ENCODE measurements at regions not wholly inside any gene's neighbourhood (a gene's known extent, or its start where the extent isn't known, plus 50 kb on each side); places are given as distances from the start of the nearest gene placed in this dataset.
"Not testable (repeated sequence)": the region's sequence is repeated elsewhere in the genome, so short reads cannot be mapped to it uniquely, and the experiment has no call there.

GRCh38 chr5:125073090-125073489 lies 326.7 kb upstream of the ZNF608 start:
- ATAC-seq (no peak), DNase-seq (no peak)
- peaks cover 23% of the 10 kb centered on the region for H3K9me3 ChIP-seq
- H3K4me3 ChIP-seq: no peak overlapping the region
- H3K4me1 ChIP-seq (ENCODE audit: low read depth): no peaks in the 10 kb centered on the region
- H3K36me3 ChIP-seq (ENCODE audit: low read depth): no peaks in the 10 kb centered on the region
- TF ChIP-seq CTCF (IDR thresholded peaks at IDR 0.05): no peak
- intact Hi-C loops (cut with DNase I, micrococcal nuclease): no loop called here

- Histone ChIP-seq H3K4me3 (no peak overlapping the region), H3K36me3 (ENCODE audit: low read depth) (no peaks in the 10 kb centered on the region), H3K9me3 (peaks cover 20% of the 10 kb centered on the region), H3K4me1 (ENCODE audit: low read depth) (no peaks in the 10 kb centered on the region)
- DNase-seq (no peak), ATAC-seq (no peak)
- intact Hi-C loops (cut with DNase I, micrococcal nuclease): no loop called here
- no peak for TF ChIP-seq CTCF (IDR thresholded peaks at IDR 0.05)
Measured at GRCh38 chr5:125075567-125075966, 329.1 kb upstream of the ZNF608 start.

GRCh38 chr5:125079028-125079427 lies 332.6 kb upstream of the ZNF608 start:
- H3K4me1 ChIP-seq (ENCODE audit: low read depth); intact Hi-C loops (cut with DNase I, micrococcal nuclease); ATAC-seq: not testable (repeated sequence)

GRCh38 chr5:125081101-125081500 lies 334.7 kb upstream of the ZNF608 start:
- DNase-seq: no peak
- TF ChIP-seq CTCF (IDR thresholded peaks at IDR 0.05): no peak
- intact Hi-C loops (cut with DNase I, micrococcal nuclease): no loop called here
- Histone ChIP-seq H3K4me1 (ENCODE audit: low read depth) (no peaks in the 10 kb centered on the region), H3K36me3 (ENCODE audit: low read depth) (no peaks in the 10 kb centered on the region), H3K4me3 (no peak overlapping the region), H3K9me3 (no peaks in the 10 kb centered on the region)
- ATAC-seq: no peak

More at GRCh38 chr5:125079028-125079427, 332.6 kb upstream of the ZNF608 start:
- DNase-seq; H3K9me3 ChIP-seq; H3K4me3 ChIP-seq; H3K36me3 ChIP-seq (ENCODE audit: low read depth): not testable (repeated sequence)

- TF ChIP-seq CTCF (IDR thresholded peaks at IDR 0.05): no peak
- DNase-seq (no peak), ATAC-seq (no peak)
- no peak overlapping the region for H3K4me3 ChIP-seq
- no peaks in the 10 kb centered on the region for H3K36me3 ChIP-seq (ENCODE audit: low read depth)
- H3K4me1 ChIP-seq (ENCODE audit: low read depth): no peaks in the 10 kb centered on the region
- H3K9me3 ChIP-seq: no peaks in the 10 kb centered on the region
- intact Hi-C loops (cut with DNase I, micrococcal nuclease): no loop called here
Measured at GRCh38 chr5:125083981-125084380, 337.5 kb upstream of the ZNF608 start.

GRCh38 chr5:125085797-125086505 lies 339.5 kb upstream of the ZNF608 start:
- H3K9me3 ChIP-seq: no peaks in the 10 kb centered on the region
- no peak for DNase-seq
- ATAC-seq: peak; percentile 73
- no peaks in the 10 kb centered on the region for H3K36me3 ChIP-seq (ENCODE audit: low read depth)
- no peak for TF ChIP-seq CTCF (IDR thresholded peaks at IDR 0.05)
- H3K4me1 ChIP-seq (ENCODE audit: low read depth): no peaks in the 10 kb centered on the region
- intact Hi-C loops (cut with DNase I, micrococcal nuclease): no loop called here
- no peak overlapping the region for H3K4me3 ChIP-seq

Measured in mucosa of descending colon (tissue), 3 donors.